Fibroblast of skin of left biceps (primary cell): ENCODE measurements at regions not wholly inside any gene's neighbourhood (a gene's known extent, or its start where the extent isn't known, plus 50 kb on each side); places are given as distances from the start of the nearest gene placed in this dataset.
"Not testable (repeated sequence)": the region's sequence is repeated elsewhere in the genome, so short reads cannot be mapped to it uniquely, and the experiment has no call there.

Experiments used
- DNase-seq, 2 experiments: peaks; one replicate each; pipeline ENCODE4 v3.0.0-alpha.2; 2013; ENCODE audit warnings: low read depth in 2 of 2

GRCh38 chr1:73770109-73770905 is 427.7 kb downstream of the LRRIQ3 start:
- DNase-seq: no peak

GRCh38 chr1:73766786-73767348 is 431.1 kb downstream of the LRRIQ3 start:
- DNase-seq: no peak

- DNase-seq: no peak
Observed at GRCh38 chr1:73765551-73766233, 432.3 kb downstream of the LRRIQ3 start.

- DNase-seq: no peak
Observed at GRCh38 chr1:73761559-73761958, 436.4 kb downstream of the LRRIQ3 start.

GRCh38 chr1:73759011-73759410 is 439.0 kb downstream of the LRRIQ3 start:
- no peak for DNase-seq

- DNase-seq: no peak
Observed at GRCh38 chr1:73756817-73757216, 441.2 kb downstream of the LRRIQ3 start.

GRCh38 chr1:73755649-73756048 is 442.3 kb downstream of the LRRIQ3 start:
- no peak for DNase-seq

- DNase-seq: no peak
Observed at GRCh38 chr1:73749996-73750395, 448.0 kb downstream of the LRRIQ3 start.

- DNase-seq: no peak
Observed at GRCh38 chr1:73744985-73745384, 453.0 kb downstream of the LRRIQ3 start.

- no peak for DNase-seq
Observed at GRCh38 chr1:73736125-73736524, 461.9 kb downstream of the LRRIQ3 start.

- DNase-seq: no peak
Observed at GRCh38 chr1:73727036-73727435, 470.9 kb downstream of the LRRIQ3 start.

- no peak for DNase-seq
Observed at GRCh38 chr1:73722055-73722454, 475.9 kb downstream of the LRRIQ3 start.

GRCh38 chr1:73717976-73718375 is 480.0 kb downstream of the LRRIQ3 start:
- DNase-seq: no peak

- DNase-seq: no peak
Observed at GRCh38 chr1:73711089-73711488, 486.9 kb downstream of the LRRIQ3 start.

- no peak for DNase-seq
Observed at GRCh38 chr1:73701826-73702225, 496.1 kb downstream of the LRRIQ3 start.

- DNase-seq: no peak
Observed at GRCh38 chr1:73676186-73676585, 521.8 kb downstream of the LRRIQ3 start.

- no peak for DNase-seq
Observed at GRCh38 chr1:73674945-73675561, 522.9 kb downstream of the LRRIQ3 start.

- DNase-seq: no peak
Observed at GRCh38 chr1:73673971-73674370, 524.0 kb downstream of the LRRIQ3 start.

- DNase-seq: no peak
Observed at GRCh38 chr1:73671530-73671929, 526.4 kb downstream of the LRRIQ3 start.

GRCh38 chr1:73667959-73668358 is 530.0 kb downstream of the LRRIQ3 start:
- not testable (repeated sequence) for DNase-seq

- DNase-seq: no peak
Observed at GRCh38 chr1:73662526-73662925, 535.5 kb downstream of the LRRIQ3 start.

- no peak for DNase-seq
Observed at GRCh38 chr1:73659136-73659535, 538.8 kb downstream of the LRRIQ3 start.

GRCh38 chr1:73654714-73655113 is 543.3 kb downstream of the LRRIQ3 start:
- no peak for DNase-seq
